Spleen (tissue), 11 donors: ENCODE measurements at regions not wholly inside any gene's neighbourhood (a gene's known extent, or its start where the extent isn't known, plus 50 kb on each side); places are given as distances from the start of the nearest gene placed in this dataset.

Source experiments
- DNase-seq: peaks from one replicate; pipeline ENCODE4 v3.0.0-alpha.2; 2020
- H3K27ac ChIP-seq, 8 donors: fragments of 200-600 bp; sonication (generic) in 7 of 8; 1 replicate in 4 of 8; 2 replicates in 4 of 8; pipeline versions ENCODE4 v1.5.0 to v1.8.0; 2016 to 2021; ENCODE audit warnings: inconsistent platforms in 4 of 8, mild to moderate bottlenecking in 4 of 8, moderate library complexity in 1 of 8
- H3K27me3 ChIP-seq, 7 donors: fragments of 200-600 bp; sonication (generic) in 6 of 7; replicated peaks in 1 of 7; 1 replicate in 4 of 7; 2 replicates in 3 of 7; pipeline versions ENCODE4 v1.5.0 to v1.8.0; 2016 to 2021; ENCODE audit warnings: inconsistent platforms in 3 of 7, mild to moderate bottlenecking in 1 of 7
- H3K36me3 ChIP-seq, 6 donors: fragments of 200-600 bp; sonication (generic) in 5 of 6; 1 replicate in 4 of 6; 2 replicates in 2 of 6; pipeline versions ENCODE4 v1.5.0 to v1.8.0; 2016 to 2021; ENCODE audit warnings: inconsistent platforms in 2 of 6
- H3K4me1 ChIP-seq, 6 donors: fragments of 200-600 bp; sonication (generic) in 5 of 6; 1 replicate in 3 of 6; 2 replicates in 3 of 6; pipeline versions ENCODE4 v1.5.0 to v1.8.0; 2016 to 2021; ENCODE audit warnings: inconsistent platforms in 3 of 6
- H3K4me3 ChIP-seq, 8 donors: fragments of 200-600 bp; sonication (generic) in 7 of 8; 1 replicate in 4 of 8; 2 replicates in 4 of 8; pipeline versions ENCODE4 v1.5.0 to v1.8.0; 2016 to 2021; ENCODE audit warnings: inconsistent platforms in 4 of 8, mild to moderate bottlenecking in 4 of 8, moderate library complexity in 2 of 8
- H3K9me3 ChIP-seq, 8 donors: fragments of 200-600 bp; sonication (generic) in 7 of 8; 1 replicate in 4 of 8; 2 replicates in 4 of 8; pipeline versions ENCODE4 v1.5.0 to v1.8.0; 2016 to 2021; ENCODE audit warnings: inconsistent platforms in 4 of 8
- POLR2A ChIP-seq, 3 donors: fragments of 450-650 bp; IDR thresholded peaks; one replicate each; pipeline ENCODE4 v1.5.1; 2017; ENCODE audit warnings: antibody characterized with exemption in 3 of 3, mild to moderate bottlenecking in 1 of 3
- POLR2AphosphoS5 ChIP-seq, 3 donors: sonication (generic); formaldehyde crosslinking; IDR thresholded peaks; one replicate each; pipeline ENCODE4 v1.5.1; 2017; ENCODE audit warnings: antibody characterized with exemption in 3 of 3
- WGBS, 5 donors: extraction: QIAGEN DNeasy Blood & Tissue Kit in 3 of 5; methylation state at CpG; one replicate each; pipeline versions ENCODE4 v1.1.5 to v1.1.7; 2013 to 2018; 5-methylcytosine and 5-hydroxymethylcytosine counted together
- intact Hi-C: fragments of 100-400 bp; cut with DNase I; formaldehyde crosslinking; loops from one replicate; pipeline ENCODE4 v1.15.0; 2023; ENCODE audit warnings: low total_unique reads
- TF ChIP-seq, protein P1 (sequence below), 11 experiments: fragments of 200-600 bp in 7 of 11; fragments of 450-650 bp in 4 of 11; sonication (generic) in 4 of 11; IDR thresholded peaks in 8 of 11; conservative IDR thresholded peaks in 3 of 11; 1 replicate in 7 of 11; 2 replicates in 4 of 11; pipeline versions ENCODE4 v1.4.0 to v1.8.0; 2016 to 2021; ENCODE audit warnings: antibody characterized with exemption in 11 of 11, inconsistent platforms in 4 of 11, mild to moderate bottlenecking in 1 of 11
- donor health status: healthy with polysubstance abuse.
- donor health status: DM: no; HTN: no; CAD: no; lungs with moderate emphysema.
- donor health status: DM: no; HTN: no; CAD: no.
- donor health status: Bipolar disorder and iron deficiency.
- donor health status: healthy.
- donor health status: DM: no; HTN: no; CAD: no.
- donor health status: DM: yes; HTN: yes; CAD: no.

GRCh38 chr3:168951884-168952283 lies 711.6 kb downstream of the MECOM start:
- no peaks in the 10 kb centered on the region for H3K4me1 ChIP-seq
- no peak overlapping the region for H3K27ac ChIP-seq
- DNase-seq, result no peak
- no peaks in the 10 kb centered on the region for H3K9me3 ChIP-seq
- H3K4me3 ChIP-seq, result no peak overlapping the region
- H3K27me3 ChIP-seq, result no peaks in the 10 kb centered on the region
- intact Hi-C loops, result no loop called here
- 74 to 92% (median 80%) methylated on average over 3 of the region's 3 CpGs for WGBS, 5 donors
- no peaks in the 10 kb centered on the region for H3K36me3 ChIP-seq
- TF ChIP-seq, protein P1, sequence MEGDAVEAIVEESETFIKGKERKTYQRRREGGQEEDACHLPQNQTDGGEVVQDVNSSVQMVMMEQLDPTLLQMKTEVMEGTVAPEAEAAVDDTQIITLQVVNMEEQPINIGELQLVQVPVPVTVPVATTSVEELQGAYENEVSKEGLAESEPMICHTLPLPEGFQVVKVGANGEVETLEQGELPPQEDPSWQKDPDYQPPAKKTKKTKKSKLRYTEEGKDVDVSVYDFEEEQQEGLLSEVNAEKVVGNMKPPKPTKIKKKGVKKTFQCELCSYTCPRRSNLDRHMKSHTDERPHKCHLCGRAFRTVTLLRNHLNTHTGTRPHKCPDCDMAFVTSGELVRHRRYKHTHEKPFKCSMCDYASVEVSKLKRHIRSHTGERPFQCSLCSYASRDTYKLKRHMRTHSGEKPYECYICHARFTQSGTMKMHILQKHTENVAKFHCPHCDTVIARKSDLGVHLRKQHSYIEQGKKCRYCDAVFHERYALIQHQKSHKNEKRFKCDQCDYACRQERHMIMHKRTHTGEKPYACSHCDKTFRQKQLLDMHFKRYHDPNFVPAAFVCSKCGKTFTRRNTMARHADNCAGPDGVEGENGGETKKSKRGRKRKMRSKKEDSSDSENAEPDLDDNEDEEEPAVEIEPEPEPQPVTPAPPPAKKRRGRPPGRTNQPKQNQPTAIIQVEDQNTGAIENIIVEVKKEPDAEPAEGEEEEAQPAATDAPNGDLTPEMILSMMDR (IDR thresholded peaks at IDR 0.05 in 8 of 11, conservative IDR thresholded peaks at IDR 0.05 in 3 of 11), result no peak
- TF ChIP-seq POLR2A (IDR thresholded peaks at IDR 0.05) (no peak), POLR2AphosphoS5 (IDR thresholded peaks at IDR 0.05) (no peak)

DNA sequence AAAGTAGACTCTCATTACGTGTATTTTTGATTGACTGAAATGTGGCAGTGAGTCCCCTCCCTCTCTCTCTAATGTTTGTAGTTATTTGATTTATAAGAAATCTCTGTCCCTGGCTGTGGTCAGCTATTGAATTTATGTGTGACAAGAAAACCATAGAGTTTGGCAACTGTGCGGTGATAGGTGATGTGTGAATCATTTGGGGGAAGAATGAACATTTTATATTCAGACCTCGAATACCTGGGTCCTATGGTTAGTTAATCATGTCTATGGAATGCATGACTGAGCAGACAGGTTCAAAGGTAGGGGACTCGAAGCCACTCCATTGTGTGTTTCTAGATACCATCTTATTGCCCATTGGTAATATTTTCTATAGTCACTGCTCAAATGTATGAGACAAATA lies 712.1 kb downstream of the MECOM start:
- intact Hi-C loops, result no loop called here
- Histone ChIP-seq H3K4me1 (no peaks in the 10 kb centered on the region), H3K36me3 (no peaks in the 10 kb centered on the region), H3K4me3 (no peak overlapping the region), H3K9me3 (no peaks in the 10 kb centered on the region), H3K27me3 (no peaks in the 10 kb centered on the region), H3K27ac (no peak overlapping the region)
- WGBS, 5 donors, result 80 to 89% (median 82%) methylated on average over 4 of the region's 4 CpGs
- DNase-seq, result no peak
- TF ChIP-seq, protein P1 (IDR thresholded peaks at IDR 0.05 in 8 of 11, conservative IDR thresholded peaks at IDR 0.05 in 3 of 11), result no peak
- TF ChIP-seq POLR2A (IDR thresholded peaks at IDR 0.05), result no peak
- no peak for TF ChIP-seq POLR2AphosphoS5 (IDR thresholded peaks at IDR 0.05)

DNA sequence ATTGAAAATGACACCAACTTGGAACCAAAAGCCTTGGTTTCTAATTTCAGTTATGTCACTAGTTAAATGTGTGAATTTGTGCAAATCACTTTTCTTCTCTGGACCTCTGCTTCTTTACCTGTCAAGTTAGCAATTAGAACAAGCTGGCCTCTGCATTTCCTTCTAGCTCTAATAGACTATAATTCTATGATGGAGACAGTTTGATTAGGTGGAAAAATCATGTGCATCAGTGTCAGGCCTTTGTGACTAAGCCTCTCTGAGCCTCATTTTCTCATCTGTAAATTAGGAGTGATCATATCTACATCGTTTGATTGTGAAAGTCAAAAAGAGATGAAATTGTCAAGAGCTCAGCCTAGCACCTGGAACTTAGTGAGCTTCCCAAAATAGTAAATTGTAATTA lies 712.9 kb downstream of the MECOM start:
- TF ChIP-seq POLR2AphosphoS5 (IDR thresholded peaks at IDR 0.05) (no peak), POLR2A (IDR thresholded peaks at IDR 0.05) (no peak)
- TF ChIP-seq, protein P1 (IDR thresholded peaks at IDR 0.05 in 8 of 11, conservative IDR thresholded peaks at IDR 0.05 in 3 of 11), result no peak
- no peaks in the 10 kb centered on the region for H3K27me3 ChIP-seq
- no peak overlapping the region for H3K27ac ChIP-seq
- no peak overlapping the region for H3K4me3 ChIP-seq
- 57 to 68% (median 66%) methylated on average over 1 of the region's 1 CpG for WGBS, 5 donors
- intact Hi-C loops, result no loop called here
- H3K4me1 ChIP-seq, result no peaks in the 10 kb centered on the region
- H3K36me3 ChIP-seq, result no peaks in the 10 kb centered on the region
- DNase-seq, result no peak
- H3K9me3 ChIP-seq, result no peaks in the 10 kb centered on the region

GRCh38 chr3:168939651-168940238 lies 723.8 kb downstream of the MECOM start:
- Histone ChIP-seq H3K27me3 (no peaks in the 10 kb centered on the region), H3K36me3 (no peaks in the 10 kb centered on the region), H3K4me1 (no peaks in the 10 kb centered on the region), H3K27ac (no peak overlapping the region), H3K4me3 (no peak overlapping the region), H3K9me3 (peaks cover 0 to 15% (median 1%) of the 10 kb centered on the region in 8 donors)
- intact Hi-C loops, result no loop called here
- 85 to 96% (median 88%) methylated on average over 1 of the region's 1 CpG for WGBS, 5 donors
- TF ChIP-seq POLR2AphosphoS5 (IDR thresholded peaks at IDR 0.05) (no peak), POLR2A (IDR thresholded peaks at IDR 0.05) (no peak)
- TF ChIP-seq, protein P1 (IDR thresholded peaks at IDR 0.05 in 8 of 11, conservative IDR thresholded peaks at IDR 0.05 in 3 of 11), result no peak
- DNase-seq, result no peak
